Left lobe of liver (tissue), 2 donors: ENCODE measurements at regions not wholly inside any gene's neighbourhood (a gene's known extent, or its start where the extent isn't known, plus 50 kb on each side); places are given as distances from the start of the nearest gene placed in this dataset.

Experiments used
- ATAC-seq: fragments of 200-7000 bp; cut with Tn5 transposase; one replicate; pipeline ENCODE4 v1.9.1; 2020; ENCODE audit warnings: mild to moderate bottlenecking, moderate library complexity
- DNase-seq: peaks from one replicate; pipeline ENCODE4 v3.0.0-alpha.2; 2020; ENCODE audit warnings: low spot score
- donor health status: DM: no; HTN: no; CAD: no; lungs with moderate emphysema.
- donor health status: DM: no; HTN: yes; CAD: no.

- ATAC-seq: no peak
Measured at GRCh38 chr7:52980129-52980528, 55.3 kb upstream of the POM121L12 start.

DNA sequence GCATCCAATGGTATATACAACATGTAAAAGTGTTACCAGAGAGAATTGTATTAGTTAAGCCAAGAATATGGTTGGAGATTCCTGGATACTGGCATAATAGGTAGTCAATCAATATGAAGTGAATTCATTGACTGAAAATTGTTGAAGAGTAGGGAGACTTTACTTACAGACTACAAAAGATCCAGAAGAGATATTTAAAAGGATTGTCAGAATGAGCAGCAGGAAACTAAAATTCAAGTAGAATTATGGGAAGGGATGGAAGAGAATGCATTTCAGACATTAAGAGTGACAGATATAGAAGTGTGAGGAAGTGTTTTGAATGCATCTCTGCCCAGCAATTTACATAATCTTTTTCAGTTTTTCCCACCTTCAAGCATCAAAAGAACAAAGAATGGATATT, 62.3 kb upstream of the POM121L12 start:
- DNase-seq (no peak), ATAC-seq (no peak)

More at GRCh38 chr7:52980129-52980528, 55.3 kb upstream of the POM121L12 start:
- no peak for DNase-seq

- peak; percentile 22 for ATAC-seq
- DNase-seq: no peak
Measured at GRCh38 chr7:52962402-52963076, 72.9 kb upstream of the POM121L12 start.

GRCh38 chr7:52961084-52961483, 74.3 kb upstream of the POM121L12 start:
- no peak for ATAC-seq

DNA sequence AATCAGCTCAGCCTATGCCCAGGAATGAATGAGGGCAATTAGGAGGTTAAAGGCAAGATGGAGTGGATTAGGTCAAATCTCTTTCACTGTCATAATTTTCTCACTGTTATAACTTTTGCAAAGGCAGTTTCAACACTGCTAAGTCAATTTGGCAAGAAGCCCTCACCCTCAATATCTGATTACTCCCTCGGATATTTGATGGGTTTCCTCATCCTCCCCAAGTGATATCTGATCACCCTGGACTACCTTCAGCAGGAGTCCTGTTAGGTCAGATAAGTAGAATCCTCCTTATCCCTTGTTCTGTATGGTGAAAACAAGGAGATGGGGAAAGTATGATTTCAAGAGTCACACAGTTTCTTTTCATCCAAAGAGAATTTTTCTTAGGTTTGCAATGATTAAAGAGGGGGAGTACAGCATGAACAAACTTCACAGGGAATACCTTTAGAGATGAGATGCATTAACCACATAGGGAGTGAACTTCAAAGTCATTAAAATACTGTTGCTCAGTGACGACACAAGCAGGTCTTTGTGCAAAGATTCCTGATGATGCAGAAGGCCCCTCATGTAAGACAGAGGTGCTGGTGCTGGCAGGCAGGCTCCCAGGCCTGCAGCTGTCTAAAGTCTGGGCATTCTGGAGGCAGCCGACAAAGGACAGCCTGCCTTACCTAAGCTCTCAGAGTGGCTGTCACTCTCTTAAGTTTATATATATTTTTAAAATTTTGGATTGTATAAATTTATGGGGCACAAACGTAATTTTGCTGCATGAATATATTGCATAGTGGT, 75.4 kb upstream of the POM121L12 start:
- ATAC-seq: no peak
- DNase-seq: no peak

More at GRCh38 chr7:52961084-52961483, 74.3 kb upstream of the POM121L12 start:
- no peak for DNase-seq

DNA sequence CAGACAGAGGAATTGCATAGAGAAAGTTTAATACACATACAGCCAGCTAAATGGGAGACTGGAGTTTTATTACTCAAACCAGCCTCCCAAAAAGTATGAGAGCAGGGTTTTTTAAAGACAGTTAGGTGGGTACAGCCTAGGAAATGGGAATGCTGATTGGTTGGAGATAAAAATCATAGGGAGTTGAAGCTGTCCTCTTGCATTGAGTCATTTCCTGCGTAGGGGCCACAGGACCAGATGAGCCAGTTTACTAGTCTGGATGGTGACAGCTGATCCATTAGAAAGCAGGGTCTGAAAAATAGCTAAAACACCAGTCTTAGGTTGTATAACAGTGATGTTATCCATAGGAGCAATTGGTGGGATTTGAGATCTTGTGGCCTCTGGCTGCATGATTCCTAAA, 76.1 kb upstream of the POM121L12 start:
- ATAC-seq (no peak), DNase-seq (no peak)

DNA sequence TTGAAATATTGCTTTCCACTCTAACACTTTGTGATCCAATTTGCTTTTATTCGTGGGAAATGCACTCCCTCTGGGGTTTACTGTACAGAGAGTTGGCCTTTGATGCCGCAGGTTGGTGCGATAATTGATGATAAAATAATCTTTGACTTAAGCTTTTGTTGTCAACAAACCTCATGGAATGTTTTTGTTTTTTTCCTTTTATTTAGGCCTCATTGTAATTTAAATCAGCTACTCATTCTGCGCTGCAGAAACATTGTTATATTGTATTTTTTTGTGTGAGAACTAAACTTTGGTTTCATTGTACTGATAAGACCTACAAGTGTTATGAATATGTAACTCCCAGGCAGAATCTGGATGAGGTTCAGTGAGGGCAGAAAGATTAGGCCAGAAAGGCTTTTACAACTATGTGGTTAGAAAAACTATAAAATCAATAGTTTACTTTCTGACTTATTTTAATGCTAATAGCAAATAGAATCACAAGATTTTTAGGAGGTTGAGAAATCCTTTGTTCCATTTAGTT, 76.8 kb upstream of the POM121L12 start:
- DNase-seq (no peak), ATAC-seq (no peak)

GRCh38 chr7:52956379-52956915, 79.0 kb upstream of the POM121L12 start:
- no peak for ATAC-seq
- no peak for DNase-seq

GRCh38 chr7:52955522-52955921, 79.9 kb upstream of the POM121L12 start:
- DNase-seq: no peak
- no peak for ATAC-seq

GRCh38 chr7:52944921-52945320, 90.5 kb upstream of the POM121L12 start:
- DNase-seq: no peak
- ATAC-seq: no peak

DNA sequence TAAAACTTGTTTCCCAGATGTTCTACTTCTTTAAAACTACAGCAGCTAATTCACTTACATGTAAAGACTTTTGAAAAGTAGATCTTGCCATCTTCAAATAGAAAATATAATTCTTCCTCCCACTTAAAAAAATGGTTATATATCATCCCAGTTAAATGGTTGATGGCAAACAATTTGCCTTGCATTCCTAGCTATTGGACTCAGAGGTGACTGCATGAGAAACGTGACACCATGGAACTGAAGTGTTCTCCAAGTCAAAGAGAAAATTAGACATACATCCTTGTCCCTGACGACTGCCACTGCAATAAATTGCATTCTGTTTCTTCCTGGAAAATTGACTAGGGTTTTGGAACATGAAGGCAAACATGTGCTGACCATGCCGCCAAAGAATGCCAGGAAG, 95.0 kb upstream of the POM121L12 start:
- DNase-seq: no peak
- ATAC-seq: no peak

DNA sequence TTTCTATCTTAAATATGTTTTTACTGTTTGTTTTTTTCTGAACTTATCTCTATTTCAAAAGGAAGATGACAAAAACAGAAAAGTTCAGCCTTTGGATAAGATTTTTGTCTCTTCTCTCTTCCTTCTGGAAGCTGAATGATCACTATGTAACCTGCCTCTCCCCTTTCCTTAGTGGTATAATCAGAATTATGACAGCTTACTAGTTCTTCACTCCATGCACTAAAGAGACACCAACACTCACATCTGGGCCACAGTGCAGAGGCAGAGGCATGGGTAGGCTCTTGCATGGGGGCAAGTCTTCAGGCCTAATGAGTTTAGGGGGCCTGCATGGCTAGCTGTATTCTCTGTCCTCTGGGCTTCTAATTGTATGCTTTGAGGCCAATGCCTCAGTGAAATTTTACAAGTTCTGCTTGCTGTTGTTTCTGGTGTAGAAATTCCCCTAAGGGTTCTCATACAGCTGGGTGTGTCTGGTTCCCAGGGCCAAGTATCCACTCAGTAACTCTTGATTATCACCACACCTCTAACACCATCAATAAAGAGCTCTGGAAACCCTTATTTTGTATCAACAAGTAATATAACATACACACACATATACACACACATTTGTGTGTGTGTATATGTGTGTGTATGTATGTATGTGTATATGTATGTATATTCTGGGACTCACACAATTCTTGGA, 96.8 kb upstream of the POM121L12 start:
- ATAC-seq: no peak

DNA sequence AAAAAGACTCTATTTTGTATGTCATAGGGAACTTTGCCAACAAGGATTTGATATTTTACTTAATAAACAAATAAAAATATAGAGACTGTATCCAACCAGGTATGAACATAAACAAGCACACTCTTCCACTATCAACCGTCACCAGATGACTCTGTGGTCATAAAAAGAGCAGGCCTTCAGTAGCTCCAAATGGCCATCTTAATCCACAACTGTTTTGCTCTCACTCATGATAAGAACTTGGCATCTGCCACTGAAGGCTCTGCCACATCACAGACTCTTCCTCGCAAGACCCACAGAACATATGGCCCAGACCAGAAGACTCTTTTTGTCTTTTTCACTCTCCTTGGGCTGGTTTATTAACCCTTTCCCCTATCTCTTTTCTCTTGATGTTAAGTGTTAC, 98.7 kb upstream of the POM121L12 start:
- ATAC-seq: no peak
- DNase-seq: no peak

More for the DNA sequence above, 96.8 kb upstream of the POM121L12 start:
- DNase-seq: no peak

DNA sequence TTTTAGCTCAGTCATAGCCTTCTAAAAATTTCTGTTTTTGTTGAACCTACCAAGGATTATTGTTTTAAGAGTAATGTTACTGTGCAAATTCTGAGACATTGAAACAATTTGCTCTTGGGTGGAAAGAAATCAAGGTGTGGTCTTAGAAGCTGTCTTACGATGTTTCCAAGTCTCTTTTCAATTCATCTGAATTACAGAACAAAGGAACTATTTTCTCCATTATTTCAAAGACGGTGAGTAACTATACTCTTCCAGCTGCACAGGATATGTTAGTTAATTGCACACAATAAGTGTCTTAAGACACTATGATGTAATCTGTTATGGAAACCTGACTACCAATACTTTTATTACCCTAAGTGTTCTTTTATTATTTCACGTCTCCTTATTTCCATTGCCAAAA, 106.8 kb upstream of the POM121L12 start:
- ATAC-seq (no peak), DNase-seq (no peak)

- no peak for ATAC-seq
Measured at GRCh38 chr7:52925332-52925731, 110.1 kb upstream of the POM121L12 start.

DNA sequence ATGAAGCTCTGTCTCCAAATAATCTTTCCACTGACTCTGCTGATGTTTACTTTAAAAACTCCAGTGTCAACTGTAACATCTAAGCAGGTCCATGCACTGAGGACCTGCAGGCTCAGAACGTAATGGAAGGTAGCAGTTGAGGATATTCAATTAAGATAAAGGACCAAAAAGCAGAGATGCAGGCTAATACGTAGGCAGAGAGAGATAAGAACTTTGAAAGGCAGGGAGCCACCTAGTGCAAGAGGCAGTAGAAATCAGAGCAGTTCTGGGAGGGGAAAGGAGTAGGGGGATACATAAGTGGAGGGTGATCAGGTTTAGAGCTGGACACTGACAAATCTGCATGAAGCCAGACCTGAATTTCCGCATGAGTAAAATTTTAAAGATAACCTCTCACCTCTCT, 114.5 kb upstream of the POM121L12 start:
- DNase-seq (no peak), ATAC-seq (no peak)

More at GRCh38 chr7:52925332-52925731, 110.1 kb upstream of the POM121L12 start:
- no peak for DNase-seq

DNA sequence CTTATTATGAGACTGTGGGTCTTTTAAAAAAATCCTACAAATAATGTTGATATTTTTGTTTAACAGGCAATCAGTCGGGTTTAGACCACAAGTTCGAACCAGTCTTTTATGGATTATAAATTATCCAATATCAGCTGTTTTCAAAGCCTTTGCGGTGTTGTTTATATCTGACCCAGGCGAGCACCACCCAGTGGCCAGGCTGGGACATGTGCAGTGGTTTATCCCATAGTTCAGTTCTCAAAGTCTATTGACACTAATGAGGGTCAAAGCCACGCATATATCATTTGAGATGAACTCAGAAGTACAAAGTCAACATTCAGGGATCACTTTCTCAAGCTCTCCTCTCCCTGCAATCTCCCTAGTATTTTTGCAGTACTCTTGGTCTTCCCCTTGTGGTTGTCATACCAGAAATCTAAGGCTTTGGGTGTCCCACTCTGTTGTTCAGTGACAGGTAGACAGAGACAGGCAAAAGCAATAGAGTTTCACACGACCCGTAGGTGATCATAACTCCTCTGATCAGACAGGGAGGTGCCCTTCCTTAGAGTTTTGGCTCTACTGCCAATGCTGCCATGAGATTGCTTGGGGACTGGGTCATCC, 117.4 kb upstream of the POM121L12 start:
- peak; percentile 68 for ATAC-seq
- no peak for DNase-seq

GRCh38 chr7:52911795-52912194, 123.6 kb upstream of the POM121L12 start:
- DNase-seq: no peak
- ATAC-seq: no peak

- DNase-seq: no peak
- ATAC-seq: no peak
Measured at GRCh38 chr7:52911326-52911725, 124.1 kb upstream of the POM121L12 start.

GRCh38 chr7:52909935-52910334, 125.5 kb upstream of the POM121L12 start:
- no peak for DNase-seq
- ATAC-seq: no peak

GRCh38 chr7:52909131-52909530, 126.3 kb upstream of the POM121L12 start:
- no peak for DNase-seq
- ATAC-seq: no peak
